ENCODE measurements at regions not wholly inside any gene's neighbourhood (a gene's known extent, or its start where the extent isn't known, plus 50 kb on each side); places are given as distances from the start of the nearest gene placed in this dataset.

GRCh38 chr18:53935399-53935798 is 289.1 kb downstream of the MBD2 start (continued):
- TF ChIP-seq, protein P1, sequence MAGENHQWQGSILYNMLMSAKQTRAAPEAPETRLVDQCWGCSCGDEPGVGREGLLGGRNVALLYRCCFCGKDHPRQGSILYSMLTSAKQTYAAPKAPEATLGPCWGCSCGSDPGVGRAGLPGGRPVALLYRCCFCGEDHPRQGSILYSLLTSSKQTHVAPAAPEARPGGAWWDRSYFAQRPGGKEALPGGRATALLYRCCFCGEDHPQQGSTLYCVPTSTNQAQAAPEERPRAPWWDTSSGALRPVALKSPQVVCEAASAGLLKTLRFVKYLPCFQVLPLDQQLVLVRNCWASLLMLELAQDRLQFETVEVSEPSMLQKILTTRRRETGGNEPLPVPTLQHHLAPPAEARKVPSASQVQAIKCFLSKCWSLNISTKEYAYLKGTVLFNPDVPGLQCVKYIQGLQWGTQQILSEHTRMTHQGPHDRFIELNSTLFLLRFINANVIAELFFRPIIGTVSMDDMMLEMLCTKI (IDR thresholded peaks at IDR 0.05; ENCODE audit: partially characterized antibody), result no peak
- TF ChIP-seq IRF9 (tag; IDR thresholded peaks at IDR 0.05) (no peak), SNIP1 (IDR thresholded peaks at IDR 0.05; ENCODE audit: low read depth) (no peak), NCOA6 (IDR thresholded peaks at IDR 0.05) (no peak), HSF4 (CRISPR knock-in tag; IDR thresholded peaks at IDR 0.05; ENCODE audit: borderline replicate concordance) (no peak), RBM25 (IDR thresholded peaks at IDR 0.05; ENCODE audit: low read depth, low read length, severe bottlenecking) (no peak)

- H3K79me2 ChIP-seq (ENCODE audit: control insufficient read depth, insufficient read depth, low read length), result no peaks in the 10 kb centered on the region
- H3K9me1 ChIP-seq (ENCODE audit: control insufficient read depth, insufficient read depth, low read length), result no peaks in the 10 kb centered on the region
- intact Hi-C loops (cut with micrococcal nuclease), result no loop called here
- DNase-seq (ENCODE audit: extremely low read depth in 1 of 4, low spot score in 3 of 4), result no peak
- 3% methylated on average over 17 of the region's 25 CpGs for WGBS (ENCODE audit: insufficient coverage, low coverage, missing lambda C conversion rate)
- H3K27ac ChIP-seq (ENCODE audit: extremely low read depth, low read depth, low read length), result no peak overlapping the region
- CTCF ChIA-PET (ENCODE audit: low intra/inter-chr PET ratio), result no interaction called here
- no TSS peak for BruUV-seq (replicated peaks)
- H3K4me2 ChIP-seq (ENCODE audit: insufficient read depth, low read length), result no peak overlapping the region
- POLR2A ChIA-PET, result no interaction called here
- H3K4me3 ChIP-seq, result no peak overlapping the region
- no peaks in the 10 kb centered on the region for H4K20me1 ChIP-seq (replicated peaks; ENCODE audit: control insufficient read depth, insufficient read depth, low read length)
- FAIRE-seq, result no peak
- H3K27me3 ChIP-seq (ENCODE audit: control insufficient read depth in 2 of 2, insufficient read depth in 2 of 2, low read length in 2 of 2), result no peaks in the 10 kb centered on the region
- H3K4me1 ChIP-seq (replicated peaks in 1 of 2; ENCODE audit: control insufficient read depth in 2 of 2, insufficient read depth in 2 of 2, low read length in 2 of 2), result no peaks in the 10 kb centered on the region
- H3K9me3 ChIP-seq (replicated peaks; ENCODE audit: control insufficient read depth, insufficient read depth, low read depth, low read length), result no peaks in the 10 kb centered on the region
- no peak overlapping the region for H2AFZ ChIP-seq (ENCODE audit: low read depth, low read length)
- no peak overlapping the region for H3K9ac ChIP-seq (ENCODE audit: insufficient read depth in 1 of 2, low read depth in 2 of 2, low read length in 2 of 2)
- no peak for ATAC-seq
- in situ Hi-C loops (cut with MboI), result no loop called here
- H3K36me3 ChIP-seq (ENCODE audit: control insufficient read depth, insufficient read depth, low read length), result no peaks in the 10 kb centered on the region
- TF ChIP-seq MECOM (CRISPR knock-in tag; IDR thresholded peaks at IDR 0.05) (no peak), ZFP1 (CRISPR knock-in tag; IDR thresholded peaks at IDR 0.05) (no peak), EP400 (IDR thresholded peaks at IDR 0.05) (no peak)
- TF ChIP-seq, protein P2, sequence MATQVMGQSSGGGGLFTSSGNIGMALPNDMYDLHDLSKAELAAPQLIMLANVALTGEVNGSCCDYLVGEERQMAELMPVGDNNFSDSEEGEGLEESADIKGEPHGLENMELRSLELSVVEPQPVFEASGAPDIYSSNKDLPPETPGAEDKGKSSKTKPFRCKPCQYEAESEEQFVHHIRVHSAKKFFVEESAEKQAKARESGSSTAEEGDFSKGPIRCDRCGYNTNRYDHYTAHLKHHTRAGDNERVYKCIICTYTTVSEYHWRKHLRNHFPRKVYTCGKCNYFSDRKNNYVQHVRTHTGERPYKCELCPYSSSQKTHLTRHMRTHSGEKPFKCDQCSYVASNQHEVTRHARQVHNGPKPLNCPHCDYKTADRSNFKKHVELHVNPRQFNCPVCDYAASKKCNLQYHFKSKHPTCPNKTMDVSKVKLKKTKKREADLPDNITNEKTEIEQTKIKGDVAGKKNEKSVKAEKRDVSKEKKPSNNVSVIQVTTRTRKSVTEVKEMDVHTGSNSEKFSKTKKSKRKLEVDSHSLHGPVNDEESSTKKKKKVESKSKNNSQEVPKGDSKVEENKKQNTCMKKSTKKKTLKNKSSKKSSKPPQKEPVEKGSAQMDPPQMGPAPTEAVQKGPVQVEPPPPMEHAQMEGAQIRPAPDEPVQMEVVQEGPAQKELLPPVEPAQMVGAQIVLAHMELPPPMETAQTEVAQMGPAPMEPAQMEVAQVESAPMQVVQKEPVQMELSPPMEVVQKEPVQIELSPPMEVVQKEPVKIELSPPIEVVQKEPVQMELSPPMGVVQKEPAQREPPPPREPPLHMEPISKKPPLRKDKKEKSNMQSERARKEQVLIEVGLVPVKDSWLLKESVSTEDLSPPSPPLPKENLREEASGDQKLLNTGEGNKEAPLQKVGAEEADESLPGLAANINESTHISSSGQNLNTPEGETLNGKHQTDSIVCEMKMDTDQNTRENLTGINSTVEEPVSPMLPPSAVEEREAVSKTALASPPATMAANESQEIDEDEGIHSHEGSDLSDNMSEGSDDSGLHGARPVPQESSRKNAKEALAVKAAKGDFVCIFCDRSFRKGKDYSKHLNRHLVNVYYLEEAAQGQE (IDR thresholded peaks at IDR 0.05; ENCODE audit: borderline replicate concordance), result no peak
- TF ChIP-seq, protein P2 (CRISPR knock-in tag; IDR thresholded peaks at IDR 0.05; ENCODE audit: low read depth), result no peak
These were observed 304.0 kb downstream of the MBD2 start for GRCh38 chr18:53920312-53921075.

Data from K562 (cell line).